WTC11 (cell line): ENCODE measurements at regions not wholly inside any gene's neighbourhood (a gene's known extent, or its start where the extent isn't known, plus 50 kb on each side); places are given as distances from the start of the nearest gene placed in this dataset.

Experiments
- ATAC-seq: fragments of 200-7000 bp; cut with Tn5 transposase; 2 replicates; pipeline ENCODE4 v1.10.0; 2021; ENCODE audit warnings: mild to moderate bottlenecking, moderate library complexity
- CTCF ChIA-PET: fragments of 300-600 bp; sonication (Branson Sonifier 250); formaldehyde crosslinking; loops from one replicate; lab custom pipeline; 2021; ENCODE audit warnings: antibody characterized with exemption; lab: Charles Lee
- POLR2A ChIA-PET: fragments of 350-600 bp; sonication (Branson Sonifier 250); formaldehyde crosslinking; loops from one replicate; lab custom pipeline; 2021; ENCODE audit warnings: antibody characterized with exemption; lab: Charles Lee
- DNase-seq: peaks from one replicate; pipeline ENCODE4 v3.0.0; 2021; ENCODE audit warnings: low spot score
- H3K27ac Mint-ChIP-seq: 2 replicates; pipeline ENCODE4 v1.8.0; 2021; ENCODE audit warnings: mixed read lengths
- H3K27me3 Mint-ChIP-seq: 2 replicates; pipeline ENCODE4 v1.8.0; 2021; ENCODE audit warnings: low read depth, mild to moderate bottlenecking, moderate library complexity, mixed read lengths
- H3K36me3 Mint-ChIP-seq: 2 replicates; pipeline ENCODE4 v1.8.0; 2021; ENCODE audit warnings: mixed read lengths
- H3K4me1 Mint-ChIP-seq: 2 replicates; pipeline ENCODE4 v1.8.0; 2022; ENCODE audit warnings: mixed read lengths
- H3K4me3 Mint-ChIP-seq: 2 replicates; pipeline ENCODE4 v1.8.0; 2021; ENCODE audit warnings: mild to moderate bottlenecking, moderate library complexity, mixed read lengths
- H3K9me3 Mint-ChIP-seq: 2 replicates; pipeline ENCODE4 v1.8.0; 2021; ENCODE audit warnings: mixed read lengths
- EMX1 ChIP-seq: fragments of 250-450 bp; sonication (Bioruptor Pico); IDR thresholded peaks from 2 replicates; pipeline ENCODE4 v1.8.0; 2021; ENCODE audit warnings: mild to moderate bottlenecking
- GABPB1 ChIP-seq: sonication (generic); formaldehyde crosslinking; IDR thresholded peaks from 2 replicates; pipeline ENCODE4 v1.8.1; 2023; ENCODE audit warnings: mild to moderate bottlenecking, missing genetic modification reagents
- MXD4 ChIP-seq: fragments of 250-450 bp; sonication (Bioruptor Pico); IDR thresholded peaks from 2 replicates; pipeline ENCODE4 v1.8.0; 2021; ENCODE audit warnings: mild to moderate bottlenecking, moderate library complexity, borderline replicate concordance
- NFE2L1 ChIP-seq: sonication (generic); formaldehyde crosslinking; IDR thresholded peaks from 2 replicates; pipeline ENCODE4 v1.8.1; 2023; ENCODE audit warnings: missing genetic modification reagents
- PRRX2 ChIP-seq: fragments of 250-450 bp; sonication (Bioruptor Pico); IDR thresholded peaks from 2 replicates; pipeline ENCODE4 v1.8.0; 2021; ENCODE audit warnings: mild to moderate bottlenecking
- SP1 ChIP-seq: sonication (generic); formaldehyde crosslinking; conservative IDR thresholded peaks from 2 replicates; pipeline ENCODE4 v1.8.1; 2022; ENCODE audit warnings: missing genetic modification reagents
- TEAD1 ChIP-seq: sonication (generic); formaldehyde crosslinking; IDR thresholded peaks from 2 replicates; pipeline ENCODE4 v1.8.0; 2022; ENCODE audit warnings: mild to moderate bottlenecking, missing genetic modification reagents
- ZNF423 ChIP-seq: fragments of 250-450 bp; sonication (Bioruptor Pico); IDR thresholded peaks from 2 replicates; pipeline ENCODE4 v2.1.2; 2022; ENCODE audit warnings: mild to moderate bottlenecking, moderate library complexity
- TF ChIP-seq, protein P1 (sequence below): sonication (generic); formaldehyde crosslinking; conservative IDR thresholded peaks from 2 replicates; pipeline ENCODE4 v1.8.1; 2023; ENCODE audit warnings: mild to moderate bottlenecking, low read depth, missing genetic modification reagents, moderate library complexity
- TF ChIP-seq, protein P2 (sequence below): sonication (generic); formaldehyde crosslinking; IDR thresholded peaks from 2 replicates; pipeline ENCODE4 v1.8.1; 2023; ENCODE audit warnings: mild to moderate bottlenecking, missing genetic modification reagents, borderline replicate concordance
- TF ChIP-seq, protein P3 (sequence below): fragments of 250-450 bp; sonication (Bioruptor Pico); IDR thresholded peaks from 2 replicates; pipeline ENCODE4 v1.9.0; 2021; ENCODE audit warnings: moderate library complexity, mild to moderate bottlenecking, inconsistent platforms, borderline replicate concordance
- TF ChIP-seq, protein P4 (sequence below): sonication (generic); formaldehyde crosslinking; IDR thresholded peaks from 2 replicates; pipeline ENCODE4 v1.8.0; 2022; ENCODE audit warnings: mild to moderate bottlenecking, missing genetic modification reagents
- TF ChIP-seq, protein P5 (sequence below): sonication (generic); formaldehyde crosslinking; IDR thresholded peaks from 2 replicates; pipeline ENCODE4 v1.8.0; 2022; ENCODE audit warnings: missing genetic modification reagents
- TF ChIP-seq, protein P6 (sequence below): sonication (generic); formaldehyde crosslinking; IDR thresholded peaks from 2 replicates; pipeline ENCODE4 v1.8.1; 2023; ENCODE audit warnings: mild to moderate bottlenecking, missing genetic modification reagents, moderate library complexity
- TF ChIP-seq, protein P7 (sequence below): fragments of 250-450 bp; sonication (Bioruptor Pico); IDR thresholded peaks from 2 replicates; pipeline ENCODE4 v1.9.0; 2021; ENCODE audit warnings: mild to moderate bottlenecking
- TF ChIP-seq, protein P8 (sequence below): sonication (generic); formaldehyde crosslinking; IDR thresholded peaks from 2 replicates; pipeline ENCODE4 v1.8.0; 2022; ENCODE audit warnings: mild to moderate bottlenecking, missing genetic modification reagents

DNA sequence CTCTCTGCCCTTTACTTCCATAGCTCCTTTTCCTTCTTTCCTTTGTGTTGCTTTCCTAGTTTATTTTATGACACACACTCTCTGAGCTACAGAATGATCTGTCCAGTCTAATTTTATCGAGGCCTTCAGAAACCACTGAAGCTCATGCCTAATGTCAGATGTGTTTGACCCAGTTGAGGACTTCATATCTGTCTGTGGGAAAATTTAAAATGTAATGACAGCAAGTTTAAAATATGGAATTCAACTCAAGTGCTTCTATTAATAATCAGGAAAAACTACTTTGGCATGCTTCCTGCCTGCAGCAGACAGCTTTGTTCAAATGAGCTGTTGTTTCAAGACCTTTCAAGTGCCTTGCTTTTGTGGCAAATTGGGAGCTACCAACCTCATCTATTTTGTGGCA, 261.8 kb upstream of the MTNR1B start:
- 0 out of 2 replicates have a peak overlapping the region, but pooled peaks have one; percentile 34 for H3K27ac Mint-ChIP-seq
- ATAC-seq: no peak

DNA sequence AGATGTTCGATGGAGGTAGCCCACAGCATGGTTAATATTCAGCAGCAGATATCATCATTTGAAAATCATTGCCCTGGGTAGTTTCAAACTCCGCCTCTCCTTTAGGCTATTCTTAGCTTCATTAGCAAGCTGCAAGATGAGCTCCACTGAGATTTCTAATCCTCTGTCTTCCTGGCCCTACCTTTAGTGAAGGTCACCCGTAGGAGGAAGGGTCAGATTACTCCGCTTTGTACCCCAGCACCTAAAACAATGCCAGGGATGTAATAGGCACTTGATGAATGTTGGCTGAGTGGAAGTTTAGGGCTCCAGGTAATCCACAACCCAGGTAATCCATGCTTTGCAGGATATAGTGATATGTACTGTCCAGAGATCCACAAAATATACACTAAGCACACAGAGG, 260.1 kb upstream of the MTNR1B start:
- no peaks in the 10 kb centered on the region for H3K27me3 Mint-ChIP-seq
- no peak for DNase-seq
- ChIA-PET POLR2A (no interaction called here), CTCF (no interaction called here)
- H3K4me3 Mint-ChIP-seq: no peak overlapping the region
- H3K4me1 Mint-ChIP-seq: peaks cover 57% of the 10 kb centered on the region
- 0 out of 2 replicates have a peak overlapping the region, but pooled peaks have one; percentile 38 for H3K27ac Mint-ChIP-seq
- ATAC-seq: peak; percentile 70
- peaks cover 19% of the 10 kb centered on the region for H3K9me3 Mint-ChIP-seq
- H3K36me3 Mint-ChIP-seq: peaks cover 14% of the 10 kb centered on the region
- TF ChIP-seq NFE2L1 (CRISPR knock-in tag) (no peak), SP1 (CRISPR knock-in tag) (no peak), ZNF423 (CRISPR knock-in tag) (no peak), PRRX2 (no peak), MXD4 (CRISPR knock-in tag) (no peak)
- TF ChIP-seq, protein P1, sequence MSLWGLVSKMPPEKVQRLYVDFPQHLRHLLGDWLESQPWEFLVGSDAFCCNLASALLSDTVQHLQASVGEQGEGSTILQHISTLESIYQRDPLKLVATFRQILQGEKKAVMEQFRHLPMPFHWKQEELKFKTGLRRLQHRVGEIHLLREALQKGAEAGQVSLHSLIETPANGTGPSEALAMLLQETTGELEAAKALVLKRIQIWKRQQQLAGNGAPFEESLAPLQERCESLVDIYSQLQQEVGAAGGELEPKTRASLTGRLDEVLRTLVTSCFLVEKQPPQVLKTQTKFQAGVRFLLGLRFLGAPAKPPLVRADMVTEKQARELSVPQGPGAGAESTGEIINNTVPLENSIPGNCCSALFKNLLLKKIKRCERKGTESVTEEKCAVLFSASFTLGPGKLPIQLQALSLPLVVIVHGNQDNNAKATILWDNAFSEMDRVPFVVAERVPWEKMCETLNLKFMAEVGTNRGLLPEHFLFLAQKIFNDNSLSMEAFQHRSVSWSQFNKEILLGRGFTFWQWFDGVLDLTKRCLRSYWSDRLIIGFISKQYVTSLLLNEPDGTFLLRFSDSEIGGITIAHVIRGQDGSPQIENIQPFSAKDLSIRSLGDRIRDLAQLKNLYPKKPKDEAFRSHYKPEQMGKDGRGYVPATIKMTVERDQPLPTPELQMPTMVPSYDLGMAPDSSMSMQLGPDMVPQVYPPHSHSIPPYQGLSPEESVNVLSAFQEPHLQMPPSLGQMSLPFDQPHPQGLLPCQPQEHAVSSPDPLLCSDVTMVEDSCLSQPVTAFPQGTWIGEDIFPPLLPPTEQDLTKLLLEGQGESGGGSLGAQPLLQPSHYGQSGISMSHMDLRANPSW (CRISPR knock-in tag): no peak
- TF ChIP-seq, protein P2, sequence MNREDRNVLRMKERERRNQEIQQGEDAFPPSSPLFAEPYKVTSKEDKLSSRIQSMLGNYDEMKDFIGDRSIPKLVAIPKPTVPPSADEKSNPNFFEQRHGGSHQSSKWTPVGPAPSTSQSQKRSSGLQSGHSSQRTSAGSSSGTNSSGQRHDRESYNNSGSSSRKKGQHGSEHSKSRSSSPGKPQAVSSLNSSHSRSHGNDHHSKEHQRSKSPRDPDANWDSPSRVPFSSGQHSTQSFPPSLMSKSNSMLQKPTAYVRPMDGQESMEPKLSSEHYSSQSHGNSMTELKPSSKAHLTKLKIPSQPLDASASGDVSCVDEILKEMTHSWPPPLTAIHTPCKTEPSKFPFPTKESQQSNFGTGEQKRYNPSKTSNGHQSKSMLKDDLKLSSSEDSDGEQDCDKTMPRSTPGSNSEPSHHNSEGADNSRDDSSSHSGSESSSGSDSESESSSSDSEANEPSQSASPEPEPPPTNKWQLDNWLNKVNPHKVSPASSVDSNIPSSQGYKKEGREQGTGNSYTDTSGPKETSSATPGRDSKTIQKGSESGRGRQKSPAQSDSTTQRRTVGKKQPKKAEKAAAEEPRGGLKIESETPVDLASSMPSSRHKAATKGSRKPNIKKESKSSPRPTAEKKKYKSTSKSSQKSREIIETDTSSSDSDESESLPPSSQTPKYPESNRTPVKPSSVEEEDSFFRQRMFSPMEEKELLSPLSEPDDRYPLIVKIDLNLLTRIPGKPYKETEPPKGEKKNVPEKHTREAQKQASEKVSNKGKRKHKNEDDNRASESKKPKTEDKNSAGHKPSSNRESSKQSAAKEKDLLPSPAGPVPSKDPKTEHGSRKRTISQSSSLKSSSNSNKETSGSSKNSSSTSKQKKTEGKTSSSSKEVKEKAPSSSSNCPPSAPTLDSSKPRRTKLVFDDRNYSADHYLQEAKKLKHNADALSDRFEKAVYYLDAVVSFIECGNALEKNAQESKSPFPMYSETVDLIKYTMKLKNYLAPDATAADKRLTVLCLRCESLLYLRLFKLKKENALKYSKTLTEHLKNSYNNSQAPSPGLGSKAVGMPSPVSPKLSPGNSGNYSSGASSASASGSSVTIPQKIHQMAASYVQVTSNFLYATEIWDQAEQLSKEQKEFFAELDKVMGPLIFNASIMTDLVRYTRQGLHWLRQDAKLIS (CRISPR knock-in tag): no peak
- TF ChIP-seq, protein P3, sequence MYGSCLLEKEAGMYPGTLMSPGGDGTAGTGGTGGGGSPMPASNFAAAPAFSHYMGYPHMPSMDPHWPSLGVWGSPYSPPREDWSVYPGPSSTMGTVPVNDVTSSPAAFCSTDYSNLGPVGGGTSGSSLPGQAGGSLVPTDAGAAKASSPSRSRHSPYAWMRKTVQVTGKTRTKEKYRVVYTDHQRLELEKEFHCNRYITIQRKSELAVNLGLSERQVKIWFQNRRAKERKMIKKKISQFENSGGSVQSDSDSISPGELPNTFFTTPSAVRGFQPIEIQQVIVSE (CRISPR knock-in tag): no peak
- TF ChIP-seq, protein P4, sequence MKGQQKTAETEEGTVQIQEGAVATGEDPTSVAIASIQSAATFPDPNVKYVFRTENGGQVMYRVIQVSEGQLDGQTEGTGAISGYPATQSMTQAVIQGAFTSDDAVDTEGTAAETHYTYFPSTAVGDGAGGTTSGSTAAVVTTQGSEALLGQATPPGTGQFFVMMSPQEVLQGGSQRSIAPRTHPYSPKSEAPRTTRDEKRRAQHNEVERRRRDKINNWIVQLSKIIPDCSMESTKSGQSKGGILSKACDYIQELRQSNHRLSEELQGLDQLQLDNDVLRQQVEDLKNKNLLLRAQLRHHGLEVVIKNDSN (CRISPR knock-in tag): no peak
- TF ChIP-seq, protein P5, sequence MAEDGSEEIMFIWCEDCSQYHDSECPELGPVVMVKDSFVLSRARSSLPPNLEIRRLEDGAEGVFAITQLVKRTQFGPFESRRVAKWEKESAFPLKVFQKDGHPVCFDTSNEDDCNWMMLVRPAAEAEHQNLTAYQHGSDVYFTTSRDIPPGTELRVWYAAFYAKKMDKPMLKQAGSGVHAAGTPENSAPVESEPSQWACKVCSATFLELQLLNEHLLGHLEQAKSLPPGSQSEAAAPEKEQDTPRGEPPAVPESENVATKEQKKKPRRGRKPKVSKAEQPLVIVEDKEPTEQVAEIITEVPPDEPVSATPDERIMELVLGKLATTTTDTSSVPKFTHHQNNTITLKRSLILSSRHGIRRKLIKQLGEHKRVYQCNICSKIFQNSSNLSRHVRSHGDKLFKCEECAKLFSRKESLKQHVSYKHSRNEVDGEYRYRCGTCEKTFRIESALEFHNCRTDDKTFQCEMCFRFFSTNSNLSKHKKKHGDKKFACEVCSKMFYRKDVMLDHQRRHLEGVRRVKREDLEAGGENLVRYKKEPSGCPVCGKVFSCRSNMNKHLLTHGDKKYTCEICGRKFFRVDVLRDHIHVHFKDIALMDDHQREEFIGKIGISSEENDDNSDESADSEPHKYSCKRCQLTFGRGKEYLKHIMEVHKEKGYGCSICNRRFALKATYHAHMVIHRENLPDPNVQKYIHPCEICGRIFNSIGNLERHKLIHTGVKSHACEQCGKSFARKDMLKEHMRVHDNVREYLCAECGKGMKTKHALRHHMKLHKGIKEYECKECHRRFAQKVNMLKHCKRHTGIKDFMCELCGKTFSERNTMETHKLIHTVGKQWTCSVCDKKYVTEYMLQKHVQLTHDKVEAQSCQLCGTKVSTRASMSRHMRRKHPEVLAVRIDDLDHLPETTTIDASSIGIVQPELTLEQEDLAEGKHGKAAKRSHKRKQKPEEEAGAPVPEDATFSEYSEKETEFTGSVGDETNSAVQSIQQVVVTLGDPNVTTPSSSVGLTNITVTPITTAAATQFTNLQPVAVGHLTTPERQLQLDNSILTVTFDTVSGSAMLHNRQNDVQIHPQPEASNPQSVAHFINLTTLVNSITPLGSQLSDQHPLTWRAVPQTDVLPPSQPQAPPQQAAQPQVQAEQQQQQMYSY (CRISPR knock-in tag): no peak
- TF ChIP-seq, protein P6, sequence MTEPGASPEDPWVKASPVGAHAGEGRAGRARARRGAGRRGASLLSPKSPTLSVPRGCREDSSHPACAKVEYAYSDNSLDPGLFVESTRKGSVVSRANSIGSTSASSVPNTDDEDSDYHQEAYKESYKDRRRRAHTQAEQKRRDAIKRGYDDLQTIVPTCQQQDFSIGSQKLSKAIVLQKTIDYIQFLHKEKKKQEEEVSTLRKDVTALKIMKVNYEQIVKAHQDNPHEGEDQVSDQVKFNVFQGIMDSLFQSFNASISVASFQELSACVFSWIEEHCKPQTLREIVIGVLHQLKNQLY: no peak

More for the DNA sequence above, 261.8 kb upstream of the MTNR1B start:
- Mint-ChIP-seq H3K27me3 (no peaks in the 10 kb centered on the region), H3K4me3 (no peak overlapping the region), H3K9me3 (peaks cover 22% of the 10 kb centered on the region), H3K36me3 (peaks cover 18% of the 10 kb centered on the region), H3K4me1 (peaks cover 41% of the 10 kb centered on the region)
- TF ChIP-seq, protein P7, sequence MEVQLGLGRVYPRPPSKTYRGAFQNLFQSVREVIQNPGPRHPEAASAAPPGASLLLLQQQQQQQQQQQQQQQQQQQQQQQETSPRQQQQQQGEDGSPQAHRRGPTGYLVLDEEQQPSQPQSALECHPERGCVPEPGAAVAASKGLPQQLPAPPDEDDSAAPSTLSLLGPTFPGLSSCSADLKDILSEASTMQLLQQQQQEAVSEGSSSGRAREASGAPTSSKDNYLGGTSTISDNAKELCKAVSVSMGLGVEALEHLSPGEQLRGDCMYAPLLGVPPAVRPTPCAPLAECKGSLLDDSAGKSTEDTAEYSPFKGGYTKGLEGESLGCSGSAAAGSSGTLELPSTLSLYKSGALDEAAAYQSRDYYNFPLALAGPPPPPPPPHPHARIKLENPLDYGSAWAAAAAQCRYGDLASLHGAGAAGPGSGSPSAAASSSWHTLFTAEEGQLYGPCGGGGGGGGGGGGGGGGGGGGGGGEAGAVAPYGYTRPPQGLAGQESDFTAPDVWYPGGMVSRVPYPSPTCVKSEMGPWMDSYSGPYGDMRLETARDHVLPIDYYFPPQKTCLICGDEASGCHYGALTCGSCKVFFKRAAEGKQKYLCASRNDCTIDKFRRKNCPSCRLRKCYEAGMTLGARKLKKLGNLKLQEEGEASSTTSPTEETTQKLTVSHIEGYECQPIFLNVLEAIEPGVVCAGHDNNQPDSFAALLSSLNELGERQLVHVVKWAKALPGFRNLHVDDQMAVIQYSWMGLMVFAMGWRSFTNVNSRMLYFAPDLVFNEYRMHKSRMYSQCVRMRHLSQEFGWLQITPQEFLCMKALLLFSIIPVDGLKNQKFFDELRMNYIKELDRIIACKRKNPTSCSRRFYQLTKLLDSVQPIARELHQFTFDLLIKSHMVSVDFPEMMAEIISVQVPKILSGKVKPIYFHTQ: no peak
- TF ChIP-seq, protein P8, sequence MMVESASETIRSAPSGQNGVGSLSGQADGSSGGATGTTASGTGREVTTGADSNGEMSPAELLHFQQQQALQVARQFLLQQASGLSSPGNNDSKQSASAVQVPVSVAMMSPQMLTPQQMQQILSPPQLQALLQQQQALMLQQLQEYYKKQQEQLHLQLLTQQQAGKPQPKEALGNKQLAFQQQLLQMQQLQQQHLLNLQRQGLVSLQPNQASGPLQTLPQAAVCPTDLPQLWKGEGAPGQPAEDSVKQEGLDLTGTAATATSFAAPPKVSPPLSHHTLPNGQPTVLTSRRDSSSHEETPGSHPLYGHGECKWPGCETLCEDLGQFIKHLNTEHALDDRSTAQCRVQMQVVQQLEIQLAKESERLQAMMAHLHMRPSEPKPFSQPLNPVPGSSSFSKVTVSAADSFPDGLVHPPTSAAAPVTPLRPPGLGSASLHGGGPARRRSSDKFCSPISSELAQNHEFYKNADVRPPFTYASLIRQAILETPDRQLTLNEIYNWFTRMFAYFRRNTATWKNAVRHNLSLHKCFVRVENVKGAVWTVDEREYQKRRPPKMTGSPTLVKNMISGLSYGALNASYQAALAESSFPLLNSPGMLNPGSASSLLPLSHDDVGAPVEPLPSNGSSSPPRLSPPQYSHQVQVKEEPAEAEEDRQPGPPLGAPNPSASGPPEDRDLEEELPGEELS (CRISPR knock-in tag): no peak
- TF ChIP-seq GABPB1 (no peak), TEAD1 (CRISPR knock-in tag) (no peak), EMX1 (CRISPR knock-in tag) (no peak)
- ChIA-PET CTCF (interaction anchor here (0.7 kb wide), 1 partner anchor 9 kb away, joined by 3 read pairs; no protein-coding TSS in a partner anchor), POLR2A (interaction anchor here (0.8 kb wide), 1 partner anchor 26 kb away, joined by 3 read pairs; no protein-coding TSS in a partner anchor)
- DNase-seq: no peak
